Glutamatergic neuron (in vitro differentiated cells): ENCODE measurements at regions not wholly inside any gene's neighbourhood (a gene's known extent, or its start where the extent isn't known, plus 50 kb on each side); places are given as distances from the start of the nearest gene placed in this dataset.

Experiments used
- DNase-seq: peaks from one replicate; pipeline ENCODE4 v3.0.0; 2022
- H3K27ac Mint-ChIP-seq: one replicate; pipeline ENCODE4 v1.8.0; 2020; ENCODE audit warnings: mild to moderate bottlenecking, mixed read lengths, inconsistent platforms; ENCODE audit not compliant: unreplicated experiment
- H3K27me3 Mint-ChIP-seq: one replicate; pipeline ENCODE4 v1.8.0; 2020; ENCODE audit warnings: mild to moderate bottlenecking, moderate library complexity, mixed read lengths, inconsistent platforms; ENCODE audit not compliant: unreplicated experiment
- H3K36me3 Mint-ChIP-seq: one replicate; pipeline ENCODE4 v1.8.0; 2020; ENCODE audit warnings: mild to moderate bottlenecking, mixed read lengths, inconsistent platforms; ENCODE audit not compliant: unreplicated experiment
- H3K4me1 Mint-ChIP-seq: one replicate; pipeline ENCODE4 v1.8.0; 2020; ENCODE audit warnings: mild to moderate bottlenecking, low read depth, mixed read lengths, inconsistent platforms; ENCODE audit not compliant: unreplicated experiment
- H3K4me3 Mint-ChIP-seq: one replicate; pipeline ENCODE4 v1.8.0; 2020; ENCODE audit warnings: mild to moderate bottlenecking, mixed read lengths, inconsistent platforms; ENCODE audit not compliant: unreplicated experiment
- H3K9me3 Mint-ChIP-seq: one replicate; pipeline ENCODE4 v1.8.0; 2020; ENCODE audit warnings: mild to moderate bottlenecking, moderate library complexity, mixed read lengths, inconsistent platforms; ENCODE audit not compliant: unreplicated experiment
- TF ChIP-seq, protein P1 (sequence below): fragments of 200-600 bp; sonication (generic); IDR thresholded peaks from one replicate; pipeline ENCODE4 v1.5.0; 2021; ENCODE audit not compliant: partially characterized antibody, unreplicated experiment

DNA sequence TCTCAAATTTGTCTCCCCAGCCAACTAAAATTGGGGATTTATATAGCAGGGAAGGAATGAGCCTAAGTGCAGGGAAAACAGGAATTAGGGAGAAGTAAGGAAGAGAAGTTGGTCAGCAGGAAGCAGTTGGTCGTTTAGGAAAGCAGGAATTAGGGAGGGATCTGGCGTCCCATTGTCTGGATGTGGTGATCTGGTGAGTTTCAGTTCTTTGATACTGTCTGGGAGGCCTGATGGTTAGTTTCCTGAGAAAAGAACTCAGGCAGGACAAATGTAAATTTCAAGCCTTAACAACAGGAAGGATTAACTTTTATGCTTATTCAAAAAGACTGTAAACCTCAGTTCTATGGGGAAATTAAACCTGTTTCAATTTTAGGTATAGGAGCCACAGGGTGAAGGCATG lies 116.2 kb upstream of the PRL start:
- no peaks in the 10 kb centered on the region for H3K4me1 Mint-ChIP-seq
- H3K27ac Mint-ChIP-seq, result no peak overlapping the region

GRCh38 chr6:22413681-22414311 lies 117.0 kb upstream of the PRL start:
- H3K36me3 Mint-ChIP-seq, result peaks cover 3% of the 10 kb centered on the region
- DNase-seq, result no peak
- H3K4me1 Mint-ChIP-seq, result no peaks in the 10 kb centered on the region
- TF ChIP-seq, protein P1, sequence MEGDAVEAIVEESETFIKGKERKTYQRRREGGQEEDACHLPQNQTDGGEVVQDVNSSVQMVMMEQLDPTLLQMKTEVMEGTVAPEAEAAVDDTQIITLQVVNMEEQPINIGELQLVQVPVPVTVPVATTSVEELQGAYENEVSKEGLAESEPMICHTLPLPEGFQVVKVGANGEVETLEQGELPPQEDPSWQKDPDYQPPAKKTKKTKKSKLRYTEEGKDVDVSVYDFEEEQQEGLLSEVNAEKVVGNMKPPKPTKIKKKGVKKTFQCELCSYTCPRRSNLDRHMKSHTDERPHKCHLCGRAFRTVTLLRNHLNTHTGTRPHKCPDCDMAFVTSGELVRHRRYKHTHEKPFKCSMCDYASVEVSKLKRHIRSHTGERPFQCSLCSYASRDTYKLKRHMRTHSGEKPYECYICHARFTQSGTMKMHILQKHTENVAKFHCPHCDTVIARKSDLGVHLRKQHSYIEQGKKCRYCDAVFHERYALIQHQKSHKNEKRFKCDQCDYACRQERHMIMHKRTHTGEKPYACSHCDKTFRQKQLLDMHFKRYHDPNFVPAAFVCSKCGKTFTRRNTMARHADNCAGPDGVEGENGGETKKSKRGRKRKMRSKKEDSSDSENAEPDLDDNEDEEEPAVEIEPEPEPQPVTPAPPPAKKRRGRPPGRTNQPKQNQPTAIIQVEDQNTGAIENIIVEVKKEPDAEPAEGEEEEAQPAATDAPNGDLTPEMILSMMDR, result no peak
- H3K27me3 Mint-ChIP-seq, result no peaks in the 10 kb centered on the region
- no peak overlapping the region for H3K27ac Mint-ChIP-seq
- no peak overlapping the region for H3K4me3 Mint-ChIP-seq
- H3K9me3 Mint-ChIP-seq, result peaks cover 1% of the 10 kb centered on the region

More for the DNA sequence above, 116.2 kb upstream of the PRL start:
- H3K36me3 Mint-ChIP-seq, result no peaks in the 10 kb centered on the region
- H3K9me3 Mint-ChIP-seq, result no peaks in the 10 kb centered on the region
- no peak overlapping the region for H3K4me3 Mint-ChIP-seq
- no peak for DNase-seq
- H3K27me3 Mint-ChIP-seq, result no peaks in the 10 kb centered on the region
- TF ChIP-seq, protein P1, result no peak

GRCh38 chr6:22418714-22419113 lies 121.9 kb upstream of the PRL start:
- peaks cover 3% of the 10 kb centered on the region for H3K9me3 Mint-ChIP-seq

GRCh38 chr6:22421198-22421597 lies 124.4 kb upstream of the PRL start:
- DNase-seq, result no peak
- TF ChIP-seq, protein P1, result no peak
- Mint-ChIP-seq H3K9me3 (peaks cover 3% of the 10 kb centered on the region), H3K27me3 (no peaks in the 10 kb centered on the region), H3K27ac (no peak overlapping the region), H3K36me3 (peaks cover 19% of the 10 kb centered on the region), H3K4me1 (no peaks in the 10 kb centered on the region), H3K4me3 (no peak overlapping the region)

More at GRCh38 chr6:22418714-22419113, 121.9 kb upstream of the PRL start:
- TF ChIP-seq, protein P1, result no peak
- Mint-ChIP-seq H3K4me1 (no peaks in the 10 kb centered on the region), H3K27ac (no peak overlapping the region), H3K27me3 (no peaks in the 10 kb centered on the region), H3K36me3 (peaks cover 19% of the 10 kb centered on the region), H3K4me3 (no peak overlapping the region)
- DNase-seq, result no peak

DNA sequence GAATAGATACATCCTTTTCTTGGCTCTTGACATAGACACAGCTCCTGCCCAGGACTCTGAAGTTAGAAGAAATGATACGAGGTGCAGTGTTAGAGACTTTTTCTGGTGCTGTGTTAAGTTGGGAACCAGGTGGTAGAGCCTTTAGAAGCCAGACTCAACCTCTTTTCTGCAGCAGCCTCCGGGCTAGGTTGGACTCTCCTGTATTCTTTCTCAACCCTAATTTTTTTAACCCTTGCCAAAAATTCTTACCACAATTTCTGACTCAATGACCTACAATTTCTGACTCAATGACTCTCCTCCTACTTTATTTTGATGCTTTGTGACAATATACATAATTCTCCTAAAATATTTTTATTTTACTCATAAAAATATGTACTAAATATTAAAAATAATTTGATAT lies 127.4 kb upstream of the PRL start:
- peaks cover 11% of the 10 kb centered on the region for H3K36me3 Mint-ChIP-seq
- no peak for DNase-seq
- no peaks in the 10 kb centered on the region for H3K4me1 Mint-ChIP-seq
- no peaks in the 10 kb centered on the region for H3K9me3 Mint-ChIP-seq
- TF ChIP-seq, protein P1, result no peak
- H3K27ac Mint-ChIP-seq, result no peak overlapping the region
- no peak overlapping the region for H3K4me3 Mint-ChIP-seq
- H3K27me3 Mint-ChIP-seq, result no peaks in the 10 kb centered on the region
